Activated CD8-positive, alpha-beta T cell treated with anti-CD3 and anti-CD28 coated beads for 36 hours (primary cell): ENCODE measurements at regions not wholly inside any gene's neighbourhood (a gene's known extent, or its start where the extent isn't known, plus 50 kb on each side); places are given as distances from the start of the nearest gene placed in this dataset.

Experiments used
- ATAC-seq: fragments of 200-7000 bp; cut with Tn5 transposase; one replicate; pipeline ENCODE4 v1.10.0; 2021; ENCODE audit warnings: mild to moderate bottlenecking, moderate library complexity
- CTCF ChIA-PET: fragments of 350-600 bp; sonication (Branson Sonifier 250); formaldehyde crosslinking; loops from one replicate; lab custom pipeline; 2021; ENCODE audit warnings: antibody characterized with exemption; lab: Charles Lee
- POLR2A ChIA-PET: fragments of 350-600 bp; sonication (Branson Sonifier 250); formaldehyde crosslinking; loops from one replicate; lab custom pipeline; 2021; ENCODE audit warnings: antibody characterized with exemption; lab: Charles Lee
- DNase-seq: peaks from one replicate; pipeline ENCODE4 v3.0.0-alpha.2; 2020
- H3K27ac Mint-ChIP-seq: one replicate; pipeline ENCODE4 v1.8.0; 2021; ENCODE audit warnings: mild to moderate bottlenecking, mixed read lengths
- H3K27me3 Mint-ChIP-seq: one replicate; pipeline ENCODE4 v1.8.0; 2021; ENCODE audit warnings: mixed read lengths
- H3K36me3 Mint-ChIP-seq: one replicate; pipeline ENCODE4 v1.8.0; 2021; ENCODE audit warnings: low read depth, mixed read lengths
- H3K4me1 Mint-ChIP-seq: one replicate; pipeline ENCODE4 v1.8.0; 2021; ENCODE audit warnings: low read depth, mixed read lengths
- H3K4me3 Mint-ChIP-seq: one replicate; pipeline ENCODE4 v1.8.0; 2021; ENCODE audit warnings: mild to moderate bottlenecking, moderate library complexity, mixed read lengths
- H3K9me3 Mint-ChIP-seq: one replicate; pipeline ENCODE4 v1.8.0; 2021; ENCODE audit warnings: mixed read lengths
- CTCF ChIP-seq: fragments of 200-600 bp; IDR thresholded peaks from one replicate; pipeline ENCODE4 v1.8.0; 2022; ENCODE audit warnings: antibody characterized with exemption, mild to moderate bottlenecking
- intact Hi-C: fragments of 100-400 bp; cut with micrococcal nuclease; formaldehyde crosslinking; loops from one replicate; pipeline ENCODE4 v1.10.0; 2022

GRCh38 chr12:46580445-46580844 is 207.9 kb upstream of the SLC38A2 start:
- TF ChIP-seq CTCF: no peak
- ChIA-PET POLR2A (no interaction called here), CTCF (no interaction called here)
- H3K36me3 Mint-ChIP-seq: peaks cover 26% of the 10 kb centered on the region
- ATAC-seq: no peak
- no peak for DNase-seq
- H3K4me3 Mint-ChIP-seq: no peak overlapping the region
- H3K9me3 Mint-ChIP-seq: peaks cover 32% of the 10 kb centered on the region
- intact Hi-C loops: no loop called here
- H3K27me3 Mint-ChIP-seq: no peaks in the 10 kb centered on the region
- no peak overlapping the region for H3K27ac Mint-ChIP-seq
- H3K4me1 Mint-ChIP-seq: peaks cover 10% of the 10 kb centered on the region

DNA sequence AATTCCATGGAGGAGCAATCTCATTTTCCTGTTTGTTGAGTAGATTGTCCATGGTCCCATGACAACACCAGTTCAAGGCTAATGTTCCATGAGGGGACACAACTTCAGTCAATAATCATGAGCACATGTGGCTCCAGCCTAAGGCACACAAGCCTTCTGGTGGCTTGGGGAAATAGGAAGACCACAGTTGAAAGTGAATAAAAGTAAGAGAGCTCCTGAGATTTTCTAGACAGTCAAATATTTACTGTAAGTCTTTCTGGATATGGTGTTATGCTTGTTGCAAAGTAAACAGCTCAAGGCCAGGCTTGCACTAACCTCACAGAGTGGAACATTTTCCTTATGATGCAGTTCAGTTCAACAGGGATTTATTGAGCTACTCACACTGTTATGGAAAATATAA is 206.9 kb upstream of the SLC38A2 start:
- TF ChIP-seq CTCF: no peak
- no peak overlapping the region for H3K4me3 Mint-ChIP-seq

DNA sequence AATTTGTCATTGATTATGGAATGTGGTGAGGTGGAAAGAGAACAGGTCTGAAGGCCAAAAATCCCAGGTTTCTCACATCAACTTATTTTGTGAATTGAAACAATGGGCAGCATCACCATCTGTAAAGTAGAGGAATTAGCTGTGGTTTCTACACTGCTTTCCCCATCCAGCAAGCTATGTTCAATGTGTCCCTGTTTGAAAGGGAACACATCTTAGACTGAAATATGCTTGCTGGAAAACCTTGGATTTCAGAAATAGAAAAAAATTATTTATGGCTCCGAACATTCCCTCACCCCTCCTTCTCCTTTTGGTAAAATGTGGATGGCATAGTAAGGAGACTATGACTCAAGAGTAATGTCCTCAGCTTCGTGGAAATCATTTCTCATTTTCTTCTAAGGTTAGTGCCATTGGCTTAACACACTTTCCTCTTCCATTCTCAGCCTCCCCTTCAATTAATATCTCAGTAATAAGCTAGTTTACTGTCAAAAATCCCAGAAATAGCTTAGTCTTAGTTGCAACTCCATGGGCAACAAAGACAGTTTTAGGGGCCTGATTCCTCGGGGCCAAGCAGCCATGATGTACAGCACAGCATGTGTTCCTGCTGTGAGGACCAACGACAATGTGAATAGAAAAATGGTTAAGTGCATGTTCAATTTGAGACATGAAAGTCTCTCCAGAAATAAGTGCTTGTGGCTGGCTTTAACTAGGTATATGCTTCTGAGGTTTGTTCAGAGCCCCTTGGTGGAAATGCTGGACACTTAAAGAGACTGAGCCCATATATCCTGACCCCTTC is 205.8 kb upstream of the SLC38A2 start:
- Mint-ChIP-seq H3K36me3 (peaks cover 6% of the 10 kb centered on the region), H3K4me1 (no peaks in the 10 kb centered on the region), H3K4me3 (no peak overlapping the region), H3K27me3 (no peaks in the 10 kb centered on the region), H3K27ac (no peak overlapping the region), H3K9me3 (peaks cover 16% of the 10 kb centered on the region)
- DNase-seq: no peak
- CTCF ChIA-PET: interaction anchor here (0.8 to 1.2 kb wide), 2 partner anchors 9 to 11 kb away, joined by 3 read pairs; no protein-coding TSS in a partner anchor
- POLR2A ChIA-PET: no interaction called here
- intact Hi-C loops: no loop called here
- ATAC-seq: no peak
- no peak for TF ChIP-seq CTCF

More for the DNA sequence above, 206.9 kb upstream of the SLC38A2 start:
- POLR2A ChIA-PET: no interaction called here
- H3K4me1 Mint-ChIP-seq: no peaks in the 10 kb centered on the region
- CTCF ChIA-PET: no interaction called here
- no peaks in the 10 kb centered on the region for H3K27me3 Mint-ChIP-seq
- ATAC-seq: no peak
- H3K9me3 Mint-ChIP-seq: peaks cover 25% of the 10 kb centered on the region
- peaks cover 17% of the 10 kb centered on the region for H3K36me3 Mint-ChIP-seq
- no peak overlapping the region for H3K27ac Mint-ChIP-seq
- intact Hi-C loops: no loop called here
- DNase-seq: no peak

GRCh38 chr12:46577063-46577776 is 204.6 kb upstream of the SLC38A2 start:
- Mint-ChIP-seq H3K4me1 (no peaks in the 10 kb centered on the region), H3K9me3 (peaks cover 9% of the 10 kb centered on the region), H3K4me3 (no peak overlapping the region), H3K27me3 (no peaks in the 10 kb centered on the region), H3K27ac (no peak overlapping the region), H3K36me3 (peaks cover 7% of the 10 kb centered on the region)
- CTCF ChIA-PET: no interaction called here
- no peak for ATAC-seq
- TF ChIP-seq CTCF: no peak
- DNase-seq: no peak
- intact Hi-C loops: no loop called here
- POLR2A ChIA-PET: no interaction called here

- intact Hi-C loops: no loop called here
- DNase-seq (no peak), ATAC-seq (no peak)
- H3K4me3 Mint-ChIP-seq: no peak overlapping the region
- no peak overlapping the region for H3K27ac Mint-ChIP-seq
- no peaks in the 10 kb centered on the region for H3K27me3 Mint-ChIP-seq
- no peak for TF ChIP-seq CTCF
- POLR2A ChIA-PET: no interaction called here
- H3K36me3 Mint-ChIP-seq: peaks cover 5% of the 10 kb centered on the region
- H3K4me1 Mint-ChIP-seq: no peaks in the 10 kb centered on the region
- CTCF ChIA-PET: no interaction called here
- H3K9me3 Mint-ChIP-seq: no peaks in the 10 kb centered on the region
These were observed 202.3 kb upstream of the SLC38A2 start for GRCh38 chr12:46574847-46575246.
